GM12878 (cell line): ENCODE measurements at regions not wholly inside any gene's neighbourhood (a gene's known extent, or its start where the extent isn't known, plus 50 kb on each side); places are given as distances from the start of the nearest gene placed in this dataset.
"Not testable (repeated sequence)": the region's sequence is repeated elsewhere in the genome, so short reads cannot be mapped to it uniquely, and the experiment has no call there.

Experiments
- ATAC-seq: fragments of 200-7000 bp; cut with Tn5 transposase; 3 replicates; pipeline ENCODE4 v1.9.1; 2020; ENCODE audit warnings: mild to moderate bottlenecking, moderate library complexity
- BruUV-seq: library from RNA; stranded (reverse); fragments of 400-500 nt; replicated peaks from 2 replicates; lab custom pipeline; 2021; lab: Mats Ljungman, UMichigan
- CTCF ChIA-PET: fragments of 300-600 bp; sonication (Branson Sonifier 250); formaldehyde crosslinking; extraction: SDS; loops from one replicate; lab custom pipeline; 2021; ENCODE audit warnings: inconsistent platforms; lab: Yijun Ruan, JAX
- POLR2A ChIA-PET: fragments of 350-600 bp; formaldehyde crosslinking; extraction: SDS; loops from one replicate; lab custom pipeline; 2021; ENCODE audit warnings: inconsistent platforms; lab: Charles Lee
- RAD21 ChIA-PET: fragments of 300-600 bp; sonication (Branson Sonifier 250); formaldehyde crosslinking; loops from one replicate; lab custom pipeline; 2023; ENCODE audit warnings: antibody characterized with exemption; ENCODE audit not compliant: unreplicated experiment; lab: Charles Lee
- SMC1A ChIA-PET: fragments of 300-600 bp; sonication (Branson Sonifier 250); formaldehyde crosslinking; loops from one replicate; lab custom pipeline; 2023; ENCODE audit not compliant: unreplicated experiment, uncharacterized antibody; lab: Charles Lee
- DNase-seq: peaks from one replicate; pipeline ENCODE4 v3.0.0-alpha.2; 2011; ENCODE audit warnings: low read depth, low spot score
- FAIRE-seq: peaks from 3 replicates; lab custom pipeline; 2011; peaks lifted over from hg19 to GRCh38; lab: Jason Lieb, UNC
- H2AFZ ChIP-seq: 2 replicates; pipeline ENCODE4 v1.6.0; 2011; ENCODE audit warnings: low read depth, low read length, control low read depth; ENCODE audit not compliant: control insufficient read depth
- H3K27ac ChIP-seq: 2 replicates; pipeline ENCODE4 v1.5.1; 2011; ENCODE audit warnings: control low read depth; ENCODE audit not compliant: control insufficient read depth, insufficient read depth
- H3K27me3 ChIP-seq, 2 experiments: replicated peaks in 1 of 2; 2 replicates each; pipeline versions ENCODE4 v1.6.0 to v1.6.1; 2011; ENCODE audit warnings: low read length in 1 of 2; ENCODE audit not compliant: control insufficient read depth in 2 of 2, insufficient read depth in 2 of 2
- H3K36me3 ChIP-seq, 2 experiments: 2 replicates each; pipeline ENCODE4 v1.5.1; 2011; ENCODE audit warnings: low read length in 1 of 2; ENCODE audit not compliant: control insufficient read depth in 2 of 2, insufficient read depth in 2 of 2
- H3K4me1 ChIP-seq: 2 replicates; pipeline ENCODE4 v1.6.1; 2011; ENCODE audit warnings: mild to moderate bottlenecking, low read length, moderate library complexity, mixed read lengths; ENCODE audit not compliant: control insufficient read depth, insufficient read depth
- H3K4me2 ChIP-seq: 2 replicates; pipeline ENCODE4 v1.6.0; 2011; ENCODE audit warnings: control low read depth; ENCODE audit not compliant: control insufficient read depth, insufficient read depth
- H3K4me3 ChIP-seq: fragments of 200-600 bp; sonication (generic); 2 replicates; pipeline ENCODE4 v1.5.1; 2016
- H3K79me2 ChIP-seq: 2 replicates; pipeline ENCODE4 v1.6.0; 2011; ENCODE audit warnings: low read length; ENCODE audit not compliant: control insufficient read depth, insufficient read depth
- H3K9ac ChIP-seq: 2 replicates; pipeline ENCODE4 v1.8.0; 2011; ENCODE audit warnings: low read length, control low read depth, mixed read lengths; ENCODE audit not compliant: control insufficient read depth, insufficient read depth
- H3K9me3 ChIP-seq: replicated peaks from 3 replicates; pipeline ENCODE4 v1.5.1; 2011; ENCODE audit warnings: mild to moderate bottlenecking, low read length; ENCODE audit not compliant: control insufficient read depth, insufficient read depth
- H4K20me1 ChIP-seq: 2 replicates; pipeline ENCODE4 v1.6.0; 2011; ENCODE audit not compliant: control insufficient read depth, insufficient read depth
- BMI1 ChIP-seq: fragments of 450-650 bp; IDR thresholded peaks from 2 replicates; pipeline ENCODE4 v1.6.1; 2016; ENCODE audit warnings: mild to moderate bottlenecking, moderate library complexity, borderline replicate concordance
- CEBPB ChIP-seq, 2 experiments: fragments of 150-350 bp in 1 of 2; IDR thresholded peaks; 2 replicates each; pipeline ENCODE4 v1.6.1; 2012 to 2014; ENCODE audit warnings: low read depth in 2 of 2, low read length in 2 of 2, borderline replicate concordance in 1 of 2, inconsistent platforms in 1 of 2
- CHD2 ChIP-seq: IDR thresholded peaks from 2 replicates; pipeline ENCODE4 v1.6.1; 2011; ENCODE audit warnings: low read depth, low read length, improper control_type of control experiment, borderline replicate concordance
- CREM ChIP-seq: IDR thresholded peaks from 2 replicates; pipeline ENCODE4 v1.6.1; 2014; ENCODE audit warnings: antibody characterized with exemption, low read depth
- ELK1 ChIP-seq: IDR thresholded peaks from 2 replicates; pipeline ENCODE4 v1.6.1; 2012; ENCODE audit warnings: low read depth, low read length, improper control_type of control experiment
- FOS ChIP-seq: IDR thresholded peaks from 3 replicates; pipeline ENCODE4 v1.6.1; 2011; ENCODE audit warnings: borderline replicate concordance; ENCODE audit not compliant: insufficient read length; ENCODE audit errors: extremely low read depth
- HDGF ChIP-seq: fragments of 450-650 bp; IDR thresholded peaks from 2 replicates; pipeline ENCODE4 v1.6.1; 2016; ENCODE audit warnings: antibody characterized with exemption
- IRF4 ChIP-seq: IDR thresholded peaks from 2 replicates; pipeline ENCODE4 v1.6.1; 2011; ENCODE audit warnings: low read depth, low read length
- JUND ChIP-seq: IDR thresholded peaks from 2 replicates; pipeline ENCODE4 v1.6.1; 2012; ENCODE audit warnings: low read depth, mild to moderate bottlenecking, low read length, improper control_type of control experiment, moderate library complexity
- KDM1A ChIP-seq: fragments of 200-600 bp; sonication (generic); IDR thresholded peaks from 2 replicates; pipeline ENCODE4 v1.6.1; 2016; ENCODE audit warnings: borderline replicate concordance
- NFXL1 ChIP-seq: fragments of 450-650 bp; IDR thresholded peaks from 2 replicates; pipeline ENCODE4 v1.6.1; 2017; ENCODE audit warnings: antibody characterized with exemption, mild to moderate bottlenecking, borderline replicate concordance
- WGBS: methylation state at CpG from one replicate; pipeline ENCODE4 v1.1.6; 2016; ENCODE audit warnings: low lambda C conversion rate; ENCODE audit not compliant: insufficient replicate concordance, insufficient coverage; ENCODE audit errors: missing lambda C conversion rate; 5-methylcytosine and 5-hydroxymethylcytosine counted together
- in situ Hi-C: fragments of 300-500 bp; cut with MboI; formaldehyde crosslinking; loops from 9 replicates; pipeline ENCODE4 v1.14.3; 2018; ENCODE audit warnings: mixed read lengths
- intact Hi-C: fragments of 100-400 bp; cut with micrococcal nuclease; formaldehyde crosslinking; loops from one replicate; pipeline ENCODE4 v1.14.2; 2022; ENCODE audit not compliant: unreplicated experiment

GRCh38 chr2:65747875-65748274, 315.5 kb upstream of the SPRED2 start:
- H3K4me3 ChIP-seq, intact Hi-C loops, in situ Hi-C loops, BruUV-seq, FAIRE-seq, H3K4me1 ChIP-seq, H3K36me3 ChIP-seq, SMC1A ChIA-PET, POLR2A ChIA-PET, H4K20me1 ChIP-seq, H3K4me2 ChIP-seq, DNase-seq, ATAC-seq, H2AFZ ChIP-seq, CTCF ChIA-PET, H3K9ac ChIP-seq, RAD21 ChIA-PET, H3K9me3 ChIP-seq, H3K27me3 ChIP-seq, H3K79me2 ChIP-seq, H3K27ac ChIP-seq: not testable (repeated sequence)
- 24% methylated on average over 4 of the region's 4 CpGs for WGBS

- H3K4me3 ChIP-seq: no peak overlapping the region
- intact Hi-C loops (no loop called here), in situ Hi-C loops (no loop called here)
- H3K9me3 ChIP-seq: no peaks in the 10 kb centered on the region
- no peak overlapping the region for H3K27ac ChIP-seq
- H3K79me2 ChIP-seq: no peaks in the 10 kb centered on the region
- no peak for ATAC-seq
- TF ChIP-seq CEBPB (IDR thresholded peaks at IDR 0.05; ENCODE audit: borderline replicate concordance in 1 of 2, low read depth in 2 of 2, low read length in 2 of 2) (no peak), BMI1 (no peak), NFXL1 (no peak), ELK1 (no peak), CREM (no peak), KDM1A (no peak), HDGF (no peak), FOS (no peak), CHD2 (no peak), IRF4 (no peak), JUND (no peak)
- H3K9ac ChIP-seq: no peak overlapping the region
- DNase-seq: no peak
- H3K36me3 ChIP-seq: no peaks in the 10 kb centered on the region
- no peak overlapping the region for H2AFZ ChIP-seq
- SMC1A ChIA-PET: no interaction called here
- H3K4me1 ChIP-seq: no peaks in the 10 kb centered on the region
- no peak for FAIRE-seq
- RAD21 ChIA-PET: no interaction called here
- H4K20me1 ChIP-seq: no peaks in the 10 kb centered on the region
- no TSS peak for BruUV-seq
- CTCF ChIA-PET: no interaction called here
- WGBS: 20% methylated on average over 11 of the region's 11 CpGs
- H3K27me3 ChIP-seq: no peaks in the 10 kb centered on the region; a peak in 3 of 4 replicates
- POLR2A ChIA-PET: no interaction called here
- no peak overlapping the region for H3K4me2 ChIP-seq
These were observed 314.7 kb upstream of the SPRED2 start for GRCh38 chr2:65746931-65747675.
